ENCODE measurements at regions not wholly inside any gene's neighbourhood (a gene's known extent, or its start where the extent isn't known, plus 50 kb on each side); places are given as distances from the start of the nearest gene placed in this dataset.

DNA sequence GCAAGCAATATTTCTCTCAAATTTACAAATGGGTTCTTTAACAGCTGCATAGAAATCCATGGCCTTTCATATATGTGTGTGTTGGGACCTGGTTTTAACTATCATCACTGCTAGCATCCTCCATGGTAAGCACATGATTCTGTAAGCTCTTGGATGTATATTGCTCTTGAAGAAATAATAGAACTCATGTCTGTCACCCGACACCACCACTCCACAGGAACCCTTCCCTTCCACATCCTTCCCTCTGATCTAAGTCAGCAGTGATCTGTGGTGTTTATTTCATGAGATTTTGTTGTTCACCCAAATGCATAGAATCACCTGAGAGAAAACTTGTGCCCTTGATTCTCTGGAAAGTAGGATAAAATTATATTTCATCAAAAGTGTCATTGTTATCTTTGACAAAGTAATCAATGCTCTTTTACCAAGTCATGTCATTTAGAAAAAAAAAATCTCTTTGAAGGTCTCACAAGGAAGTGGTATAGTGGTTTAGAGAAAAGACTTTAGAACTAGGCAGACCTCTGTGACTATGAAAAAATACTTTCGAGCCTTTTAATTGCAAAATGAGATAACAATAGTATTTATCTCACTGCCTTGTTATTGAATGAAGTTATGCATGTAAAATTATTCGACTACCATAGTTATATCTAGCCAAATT, 649.8 kb upstream of the SLC35B3 start:
- TF ChIP-seq, protein P1, sequence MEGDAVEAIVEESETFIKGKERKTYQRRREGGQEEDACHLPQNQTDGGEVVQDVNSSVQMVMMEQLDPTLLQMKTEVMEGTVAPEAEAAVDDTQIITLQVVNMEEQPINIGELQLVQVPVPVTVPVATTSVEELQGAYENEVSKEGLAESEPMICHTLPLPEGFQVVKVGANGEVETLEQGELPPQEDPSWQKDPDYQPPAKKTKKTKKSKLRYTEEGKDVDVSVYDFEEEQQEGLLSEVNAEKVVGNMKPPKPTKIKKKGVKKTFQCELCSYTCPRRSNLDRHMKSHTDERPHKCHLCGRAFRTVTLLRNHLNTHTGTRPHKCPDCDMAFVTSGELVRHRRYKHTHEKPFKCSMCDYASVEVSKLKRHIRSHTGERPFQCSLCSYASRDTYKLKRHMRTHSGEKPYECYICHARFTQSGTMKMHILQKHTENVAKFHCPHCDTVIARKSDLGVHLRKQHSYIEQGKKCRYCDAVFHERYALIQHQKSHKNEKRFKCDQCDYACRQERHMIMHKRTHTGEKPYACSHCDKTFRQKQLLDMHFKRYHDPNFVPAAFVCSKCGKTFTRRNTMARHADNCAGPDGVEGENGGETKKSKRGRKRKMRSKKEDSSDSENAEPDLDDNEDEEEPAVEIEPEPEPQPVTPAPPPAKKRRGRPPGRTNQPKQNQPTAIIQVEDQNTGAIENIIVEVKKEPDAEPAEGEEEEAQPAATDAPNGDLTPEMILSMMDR (IDR thresholded peaks at IDR 0.05) = no peak
- TF ChIP-seq POLR2A (IDR thresholded peaks at IDR 0.05) = no peak
